C4-2B (cell line): ENCODE measurements at regions not wholly inside any gene's neighbourhood (a gene's known extent, or its start where the extent isn't known, plus 50 kb on each side); places are given as distances from the start of the nearest gene placed in this dataset.

Experiments
- CTCF ChIP-seq: fragments of 450-650 bp; conservative IDR thresholded peaks from 2 replicates; pipeline ENCODE4 v1.5.1; 2017; ENCODE audit warnings: mild to moderate bottlenecking
- ZFX ChIP-seq: fragments of 450-650 bp; IDR thresholded peaks from 2 replicates; pipeline ENCODE4 v1.6.1; 2017

GRCh38 chr21:41605178-41605933, 97.4 kb upstream of the TMPRSS2 start:
- TF ChIP-seq CTCF (no peak), ZFX (no peak)
